ENCODE measurements at regions not wholly inside any gene's neighbourhood (a gene's known extent, or its start where the extent isn't known, plus 50 kb on each side); places are given as distances from the start of the nearest gene placed in this dataset.

GRCh38 chr13:42373048-42373812 lies 101.3 kb downstream of the AKAP11 start (continued):
- TF ChIP-seq GTF3C2 (IDR thresholded peaks at IDR 0.05; ENCODE audit: borderline replicate concordance, extremely low read depth, insufficient read length): no peak
- TF ChIP-seq EZH2 (IDR thresholded peaks at IDR 0.05; ENCODE audit: borderline replicate concordance, low read depth, low read length): no peak
- no peak for TF ChIP-seq ZNF140 (CRISPR knock-in tag; IDR thresholded peaks at IDR 0.05)
- TF ChIP-seq RBBP5 (IDR thresholded peaks at IDR 0.05; ENCODE audit: borderline replicate concordance, insufficient read depth, low read length, poor library complexity, severe bottlenecking): no peak
- TF ChIP-seq, protein P1, sequence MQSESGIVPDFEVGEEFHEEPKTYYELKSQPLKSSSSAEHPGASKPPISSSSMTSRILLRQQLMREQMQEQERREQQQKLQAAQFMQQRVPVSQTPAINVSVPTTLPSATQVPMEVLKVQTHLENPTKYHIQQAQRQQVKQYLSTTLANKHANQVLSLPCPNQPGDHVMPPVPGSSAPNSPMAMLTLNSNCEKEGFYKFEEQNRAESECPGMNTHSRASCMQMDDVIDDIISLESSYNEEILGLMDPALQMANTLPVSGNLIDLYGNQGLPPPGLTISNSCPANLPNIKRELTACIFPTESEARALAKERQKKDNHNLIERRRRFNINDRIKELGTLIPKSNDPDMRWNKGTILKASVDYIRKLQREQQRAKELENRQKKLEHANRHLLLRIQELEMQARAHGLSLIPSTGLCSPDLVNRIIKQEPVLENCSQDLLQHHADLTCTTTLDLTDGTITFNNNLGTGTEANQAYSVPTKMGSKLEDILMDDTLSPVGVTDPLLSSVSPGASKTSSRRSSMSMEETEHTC (IDR thresholded peaks at IDR 0.05): no peak
- TF ChIP-seq PRPF4 (IDR thresholded peaks at IDR 0.05; ENCODE audit: insufficient read depth, low read depth, low read length, poor library complexity, severe bottlenecking): no peak

Data from K562 (cell line).